AG04449 (cell line): ENCODE measurements at regions not wholly inside any gene's neighbourhood (a gene's known extent, or its start where the extent isn't known, plus 50 kb on each side); places are given as distances from the start of the nearest gene placed in this dataset.

ENCODE experiments used
- CTCF ChIA-PET: fragments of 350-600 bp; formaldehyde crosslinking; extraction: SDS; loops from one replicate; lab custom pipeline; 2021; ENCODE audit warnings: antibody characterized with exemption; lab: Yijun Ruan, JAX
- POLR2A ChIA-PET: fragments of 400-600, 350-600 bp; formaldehyde crosslinking; extraction: SDS; loops from one replicate; lab custom pipeline; 2020; ENCODE audit warnings: antibody characterized with exemption, inconsistent platforms; lab: Yijun Ruan, JAX
- DNase-seq: peaks from one replicate; pipeline ENCODE4 v3.0.0-alpha.2; 2010; ENCODE audit warnings: low read depth, low spot score
- H3K4me3 ChIP-seq: 2 replicates; pipeline ENCODE4 v1.5.1; 2011; ENCODE audit warnings: low read depth, mild to moderate bottlenecking, control low read depth, low read length
- TF ChIP-seq, protein P1 (sequence below): IDR thresholded peaks from one replicate; pipeline ENCODE4 v1.5.1; 2011; ENCODE audit warnings: mild to moderate bottlenecking, moderate library complexity, low read length, control low read depth, inconsistent platforms; ENCODE audit not compliant: insufficient read depth; ENCODE audit errors: missing control alignments

DNA sequence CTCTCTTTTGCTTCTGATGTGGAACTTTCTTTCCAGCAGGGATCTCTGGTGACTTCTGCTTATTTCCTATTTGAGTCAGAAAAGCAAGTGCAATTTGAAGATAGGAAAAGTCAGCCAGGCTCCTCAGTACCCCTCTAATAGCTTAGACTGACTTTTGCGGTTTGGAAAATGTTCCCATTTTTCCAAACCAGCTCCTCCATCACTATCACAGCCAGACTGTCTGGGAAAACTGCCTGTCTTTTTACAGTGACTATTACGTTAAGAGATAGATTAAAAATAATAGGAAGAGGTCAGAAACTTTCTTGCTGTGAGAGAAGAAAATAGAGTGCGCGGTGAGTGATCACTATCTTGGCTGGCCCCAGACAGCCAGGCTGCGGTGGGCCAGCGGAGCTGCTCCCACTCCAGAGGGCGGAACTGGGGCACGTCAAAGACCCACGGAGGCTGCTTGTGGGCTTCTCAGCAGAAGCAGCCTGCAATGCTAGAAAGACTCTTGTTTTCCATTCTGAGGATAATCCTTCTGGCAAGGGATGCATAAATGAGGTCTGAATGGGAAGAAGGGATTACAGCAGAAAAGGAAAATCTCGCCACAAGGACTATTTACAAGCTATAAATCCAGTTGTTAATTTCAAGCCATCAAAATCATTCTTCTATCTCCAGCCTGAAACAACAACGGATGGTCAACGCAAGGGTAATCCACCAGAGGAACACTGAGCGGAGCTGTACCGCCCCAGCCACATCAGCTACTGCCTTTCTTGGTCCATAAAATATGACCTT lies 151.0 kb upstream of the MSX2 start:
- ChIA-PET POLR2A (no interaction called here), CTCF (interaction anchor here (0.6 to 1.9 kb wide), 5 partner anchors 8 to 363 kb away, joined by 3 to 8 read pairs (median 4); no protein-coding TSS in a partner anchor)
- no peak for DNase-seq
- H3K4me3 ChIP-seq, result no peak overlapping the region
- TF ChIP-seq, protein P1, sequence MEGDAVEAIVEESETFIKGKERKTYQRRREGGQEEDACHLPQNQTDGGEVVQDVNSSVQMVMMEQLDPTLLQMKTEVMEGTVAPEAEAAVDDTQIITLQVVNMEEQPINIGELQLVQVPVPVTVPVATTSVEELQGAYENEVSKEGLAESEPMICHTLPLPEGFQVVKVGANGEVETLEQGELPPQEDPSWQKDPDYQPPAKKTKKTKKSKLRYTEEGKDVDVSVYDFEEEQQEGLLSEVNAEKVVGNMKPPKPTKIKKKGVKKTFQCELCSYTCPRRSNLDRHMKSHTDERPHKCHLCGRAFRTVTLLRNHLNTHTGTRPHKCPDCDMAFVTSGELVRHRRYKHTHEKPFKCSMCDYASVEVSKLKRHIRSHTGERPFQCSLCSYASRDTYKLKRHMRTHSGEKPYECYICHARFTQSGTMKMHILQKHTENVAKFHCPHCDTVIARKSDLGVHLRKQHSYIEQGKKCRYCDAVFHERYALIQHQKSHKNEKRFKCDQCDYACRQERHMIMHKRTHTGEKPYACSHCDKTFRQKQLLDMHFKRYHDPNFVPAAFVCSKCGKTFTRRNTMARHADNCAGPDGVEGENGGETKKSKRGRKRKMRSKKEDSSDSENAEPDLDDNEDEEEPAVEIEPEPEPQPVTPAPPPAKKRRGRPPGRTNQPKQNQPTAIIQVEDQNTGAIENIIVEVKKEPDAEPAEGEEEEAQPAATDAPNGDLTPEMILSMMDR, result no peak

DNA sequence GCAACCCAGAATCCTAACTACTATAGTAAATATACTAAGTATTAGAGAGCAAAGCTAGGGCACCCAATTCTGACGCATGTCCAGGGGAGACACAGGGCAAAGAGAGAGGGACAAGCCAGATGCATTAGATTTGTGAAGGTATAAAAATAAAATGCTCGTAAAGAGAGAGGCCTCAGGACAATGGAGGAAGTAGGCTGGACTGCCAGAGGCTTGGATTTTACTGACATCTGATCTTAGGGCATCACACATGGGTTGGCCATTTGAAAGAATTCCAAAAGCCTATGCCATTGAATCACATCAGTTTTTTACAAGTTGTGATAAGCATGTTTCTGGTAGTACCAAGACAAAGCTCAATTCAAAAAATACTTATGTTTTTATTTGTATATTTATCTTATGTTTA lies 149.3 kb upstream of the MSX2 start:
- CTCF ChIA-PET, result interaction anchor here (1.0 kb wide), 1 partner anchor 248 kb away, joined by 3 read pairs; no protein-coding TSS in a partner anchor
- POLR2A ChIA-PET, result no interaction called here
- H3K4me3 ChIP-seq, result no peak overlapping the region
- TF ChIP-seq, protein P1, result no peak
- no peak for DNase-seq

DNA sequence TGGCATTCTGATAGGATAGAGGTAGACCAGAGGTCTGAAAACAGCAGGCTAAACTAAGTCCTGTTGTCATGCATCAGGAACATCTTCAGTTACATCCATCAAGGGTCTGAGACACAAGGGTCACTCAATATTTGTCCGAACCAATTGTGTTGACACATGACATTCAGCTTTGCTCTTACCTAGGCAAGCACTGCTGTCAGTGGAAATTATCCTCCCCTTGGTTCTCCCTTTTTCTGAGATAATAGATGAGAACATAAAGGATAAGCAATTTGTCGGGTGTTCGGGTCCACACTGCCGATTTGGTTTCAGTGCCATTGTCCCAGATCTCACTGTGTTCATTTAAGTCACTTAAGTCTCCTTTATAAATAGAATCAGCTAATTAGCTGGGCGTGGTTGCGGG lies 148.3 kb upstream of the MSX2 start:
- CTCF ChIA-PET, result no interaction called here
- POLR2A ChIA-PET, result no interaction called here
- TF ChIP-seq, protein P1, result no peak
- no peak overlapping the region for H3K4me3 ChIP-seq
- no peak for DNase-seq

DNA sequence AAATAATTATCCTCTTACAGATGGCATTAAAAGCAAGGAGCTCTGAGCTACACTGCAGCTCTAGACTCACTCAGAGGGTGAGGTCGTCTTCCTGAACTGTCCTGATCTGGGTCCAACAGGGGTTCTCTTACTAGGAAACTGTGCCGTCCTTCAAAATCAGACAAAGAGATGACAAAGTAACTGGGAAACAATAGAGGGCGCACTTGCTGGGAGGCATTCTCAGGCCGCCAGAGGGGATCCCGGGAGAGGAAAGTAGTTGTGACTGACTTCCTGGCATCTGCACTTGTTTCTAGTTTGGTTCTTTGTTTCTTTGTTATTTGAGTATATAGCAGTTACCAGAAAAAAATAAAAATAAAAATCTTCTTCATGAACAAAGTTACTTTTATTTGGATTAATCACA lies 142.9 kb upstream of the MSX2 start:
- POLR2A ChIA-PET, result no interaction called here
- DNase-seq, result no peak
- H3K4me3 ChIP-seq, result no peak overlapping the region
- TF ChIP-seq, protein P1, result peak; percentile 26
- CTCF ChIA-PET, result interaction anchor here (1.5 kb wide), 2 partner anchors 9 to 153 kb away, joined by 3 to 8 read pairs; no protein-coding TSS in a partner anchor

DNA sequence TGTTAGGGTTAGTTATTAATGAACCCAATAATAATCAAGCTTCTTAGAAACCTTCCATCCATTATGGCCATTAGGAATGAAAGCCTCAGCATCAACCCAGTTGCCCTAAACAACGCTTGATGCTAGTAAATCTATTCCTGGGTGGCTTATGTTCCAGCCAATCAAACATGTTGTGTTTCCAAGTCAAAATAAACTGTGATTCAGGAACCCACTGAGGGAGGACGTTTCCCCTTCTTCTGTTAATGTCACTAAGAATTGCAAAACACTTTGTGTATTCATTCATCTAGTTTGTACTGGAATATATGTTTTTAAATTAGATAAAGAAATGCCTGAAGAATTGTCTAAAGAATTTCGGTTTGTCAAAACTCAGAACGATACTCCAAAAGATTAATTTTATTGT lies 142.5 kb upstream of the MSX2 start:
- no peak for DNase-seq
- TF ChIP-seq, protein P1, result no peak
- no peak overlapping the region for H3K4me3 ChIP-seq
- POLR2A ChIA-PET, result no interaction called here
- CTCF ChIA-PET, result interaction anchor here (1.5 kb wide), 2 partner anchors 9 to 153 kb away, joined by 3 to 8 read pairs; no protein-coding TSS in a partner anchor

DNA sequence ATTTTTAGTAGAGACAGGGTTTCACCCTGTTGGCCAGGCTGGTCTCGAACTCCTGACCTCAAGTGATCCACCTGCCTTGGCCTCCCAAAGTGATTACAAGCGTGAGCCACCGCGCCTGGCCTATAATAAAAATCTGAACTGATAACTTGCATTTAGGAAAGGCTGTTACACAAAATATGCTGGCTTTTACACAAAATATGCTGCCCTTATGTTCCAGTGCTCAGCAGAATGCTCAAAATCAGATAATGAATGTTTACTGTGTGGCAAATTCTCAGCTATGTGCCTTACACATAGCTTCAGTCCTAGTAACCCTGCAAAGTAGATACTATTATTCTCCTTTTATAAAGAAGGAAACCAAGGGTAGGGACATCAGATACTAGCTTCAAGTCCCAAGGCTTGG lies 141.3 kb upstream of the MSX2 start:
- ChIA-PET POLR2A (no interaction called here), CTCF (no interaction called here)
- no peak overlapping the region for H3K4me3 ChIP-seq
- TF ChIP-seq, protein P1, result no peak
- no peak for DNase-seq
